Endothelial cell of umbilical vein (primary cell): ENCODE measurements at regions not wholly inside any gene's neighbourhood (a gene's known extent, or its start where the extent isn't known, plus 50 kb on each side); places are given as distances from the start of the nearest gene placed in this dataset.

ENCODE experiments used
- BruUV-seq: library from RNA; stranded (reverse); fragments of 400-500 nt; replicated peaks from 2 replicates; lab custom pipeline; 2021; lab: Mats Ljungman, UMichigan
- CTCF ChIA-PET: fragments of 300-600, 350-600 bp; sonication (Branson Sonifier 250); formaldehyde crosslinking; loops from one replicate; lab custom pipeline; 2021; ENCODE audit warnings: antibody characterized with exemption, inconsistent platforms; lab: Charles Lee
- POLR2A ChIA-PET: fragments of 300-600, 350-600 bp; sonication (Branson Sonifier 250); formaldehyde crosslinking; loops from one replicate; lab custom pipeline; 2021; ENCODE audit warnings: antibody characterized with exemption, inconsistent platforms; lab: Charles Lee
- DNase-seq: peaks from one replicate; pipeline ENCODE4 v3.0.0-alpha.2; 2011; ENCODE audit warnings: low read depth, low spot score
- FAIRE-seq: peaks from 2 replicates; lab custom pipeline; 2011; peaks lifted over from hg19 to GRCh38; lab: Jason Lieb, UNC
- H2AFZ ChIP-seq: 2 replicates; pipeline ENCODE4 v1.6.0; 2012; ENCODE audit warnings: low read depth, low read length, control low read depth, inconsistent platforms
- H3K27ac ChIP-seq: 2 replicates; pipeline ENCODE4 v1.5.1; 2011; ENCODE audit warnings: low read depth, mild to moderate bottlenecking, control low read depth, low read length, moderate library complexity; ENCODE audit not compliant: insufficient read depth
- H3K27me3 ChIP-seq, 2 experiments: 2 replicates each; pipeline versions ENCODE4 v1.6.0 to v1.6.1; 2011; ENCODE audit warnings: low read length in 2 of 2, mixed read lengths in 1 of 2; ENCODE audit not compliant: control insufficient read depth in 2 of 2, insufficient read depth in 2 of 2
- H3K36me3 ChIP-seq, 2 experiments: 2 replicates in 1 of 2; 3 replicates in 1 of 2; pipeline ENCODE4 v1.5.1; 2011; ENCODE audit warnings: low read length in 2 of 2, mild to moderate bottlenecking in 1 of 2, moderate library complexity in 1 of 2; ENCODE audit not compliant: control insufficient read depth in 2 of 2, insufficient read depth in 2 of 2; ENCODE audit errors: extremely low read depth in 1 of 2
- H3K4me1 ChIP-seq: 3 replicates; pipeline ENCODE4 v1.5.1; 2011; ENCODE audit warnings: mild to moderate bottlenecking, low read length; ENCODE audit not compliant: control insufficient read depth, insufficient read depth; ENCODE audit errors: extremely low read depth
- H3K4me2 ChIP-seq: 2 replicates; pipeline ENCODE4 v1.6.1; 2011; ENCODE audit warnings: low read length, control low read depth, mixed read lengths; ENCODE audit not compliant: insufficient read depth
- H3K4me3 ChIP-seq, 3 experiments: fragments of 200-600 bp in 1 of 3; sonication (generic), shearing (Covaris generic) in 1 of 3; replicated peaks in 1 of 3; 2 replicates each; pipeline ENCODE4 v1.5.1; 2011 to 2016; ENCODE audit warnings: control low read depth in 3 of 3, low read length in 3 of 3, mild to moderate bottlenecking in 2 of 3, inconsistent platforms in 1 of 3, low read depth in 1 of 3, moderate library complexity in 1 of 3; ENCODE audit not compliant: insufficient read depth in 1 of 3
- H3K79me2 ChIP-seq: 2 replicates; pipeline ENCODE4 v1.6.0; 2012; ENCODE audit warnings: low read length, inconsistent platforms; ENCODE audit not compliant: control insufficient read depth, insufficient read depth
- H3K9ac ChIP-seq: replicated peaks from 2 replicates; pipeline ENCODE3; 2011; ENCODE audit warnings: low read length, control low read depth; ENCODE audit not compliant: insufficient read depth; ENCODE audit errors: extremely low read depth
- H3K9me1 ChIP-seq: replicated peaks from 3 replicates; pipeline ENCODE4 v1.6.0; 2011; ENCODE audit warnings: mild to moderate bottlenecking, low read length; ENCODE audit not compliant: control insufficient read depth, insufficient read depth; ENCODE audit errors: extremely low read depth
- H3K9me3 ChIP-seq: replicated peaks from 2 replicates; pipeline ENCODE4 v1.5.1; 2012; ENCODE audit warnings: low read length, inconsistent platforms; ENCODE audit not compliant: control insufficient read depth, insufficient read depth
- H4K20me1 ChIP-seq: replicated peaks from 2 replicates; pipeline ENCODE3; 2011; ENCODE audit warnings: mild to moderate bottlenecking, low read length; ENCODE audit not compliant: control insufficient read depth, insufficient read depth; ENCODE audit errors: extremely low read depth
- EZH2 ChIP-seq: IDR thresholded peaks from 2 replicates; pipeline ENCODE4 v1.6.1; 2012; ENCODE audit warnings: borderline replicate concordance, low read depth, mild to moderate bottlenecking, moderate library complexity, low read length, inconsistent platforms; ENCODE audit not compliant: severe bottlenecking
- GATA2 ChIP-seq: IDR thresholded peaks from 2 replicates; pipeline ENCODE4 v1.7.0; 2011; ENCODE audit warnings: low read depth, mild to moderate bottlenecking, moderate library complexity, mixed read lengths, low read length; ENCODE audit not compliant: insufficient read length, insufficient read depth
- JUN ChIP-seq: IDR thresholded peaks from 2 replicates; pipeline ENCODE4 v1.6.1; 2011; ENCODE audit warnings: borderline replicate concordance, low read depth; ENCODE audit not compliant: insufficient read length, insufficient read depth
- MAX ChIP-seq: IDR thresholded peaks from 2 replicates; pipeline ENCODE4 v1.6.1; 2011; ENCODE audit not compliant: insufficient read depth, insufficient read length
- MYC ChIP-seq: IDR thresholded peaks from one replicate; pipeline ENCODE4 v1.6.1; 2011; ENCODE audit warnings: mild to moderate bottlenecking, low read depth, low read length
- POLR2A ChIP-seq: IDR thresholded peaks from 2 replicates; pipeline ENCODE4 v1.6.1; 2012; ENCODE audit warnings: low read depth, mild to moderate bottlenecking, control low read depth, low read length
- POLR2AphosphoS5 ChIP-seq: IDR thresholded peaks from 2 replicates; pipeline ENCODE4 v1.6.1; 2012; ENCODE audit warnings: low read depth, mild to moderate bottlenecking, control low read depth, low read length, moderate library complexity; ENCODE audit not compliant: insufficient read depth
- dilution Hi-C: fragments of 300-500 bp; cut with MboI; formaldehyde crosslinking; loops from one replicate; pipeline ENCODE4 v1.15.0; 2019; ENCODE audit warnings: low sequenced_read_pairs; ENCODE audit not compliant: extremely low pct_ligation_motif_present
- intact Hi-C: fragments of 100-400 bp; cut with micrococcal nuclease; formaldehyde crosslinking; loops from one replicate; pipeline ENCODE4 v1.10.0; 2022
- TF ChIP-seq, protein P1 (sequence below), 2 donors: IDR thresholded peaks; 1 replicate in 1 of 2; 2 replicates in 1 of 2; pipeline ENCODE4 v1.5.1; 2011; ENCODE audit warnings: low read length in 2 of 2, mild to moderate bottlenecking in 2 of 2, moderate library complexity in 2 of 2, control low read depth in 1 of 2, inconsistent platforms in 1 of 2, low read depth in 1 of 2; ENCODE audit not compliant: insufficient read depth in 1 of 2; ENCODE audit errors: extremely low read depth in 1 of 2

DNA sequence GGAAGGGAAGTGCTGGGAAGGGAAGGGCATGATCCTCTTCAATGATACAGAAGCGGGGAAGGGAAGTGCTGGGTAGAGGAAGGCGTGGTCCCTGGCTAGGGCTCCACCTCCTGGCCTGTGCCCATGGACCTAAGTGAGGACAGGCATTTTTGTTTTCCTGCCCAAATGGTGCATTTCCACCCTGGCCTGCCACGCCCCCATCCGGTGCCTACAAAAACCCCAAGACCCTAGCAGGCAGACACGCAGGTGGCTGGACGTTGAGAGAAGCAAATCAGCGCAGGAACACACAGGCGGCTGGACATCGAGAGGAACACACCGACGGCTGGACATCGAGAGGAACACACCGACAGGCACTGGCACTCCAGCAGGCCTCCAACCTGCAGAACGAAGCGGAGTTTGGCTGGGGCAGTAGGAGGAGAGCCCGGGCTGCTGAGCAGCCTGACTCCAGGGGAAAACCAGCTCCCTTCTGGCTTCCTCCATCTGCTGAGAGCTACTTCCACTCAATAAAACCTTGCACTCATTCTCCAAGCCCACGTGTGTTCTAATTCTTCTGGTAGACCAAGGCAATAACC is 628.3 kb downstream of the BUD13 start:
- ChIA-PET CTCF (no interaction called here), POLR2A (no interaction called here)
- Histone ChIP-seq H3K27me3 (no peaks in the 10 kb centered on the region), H3K9ac (no peak overlapping the region), H3K36me3 (no peaks in the 10 kb centered on the region), H4K20me1 (no peaks in the 10 kb centered on the region), H3K4me1 (no peaks in the 10 kb centered on the region), H2AFZ (no peak overlapping the region), H3K79me2 (no peaks in the 10 kb centered on the region), H3K4me2 (no peak overlapping the region), H3K9me1 (no peaks in the 10 kb centered on the region), H3K9me3 (no peaks in the 10 kb centered on the region), H3K4me3 (no peak overlapping the region), H3K27ac (no peak overlapping the region)
- BruUV-seq = no TSS peak
- FAIRE-seq = no peak
- TF ChIP-seq, protein P1, sequence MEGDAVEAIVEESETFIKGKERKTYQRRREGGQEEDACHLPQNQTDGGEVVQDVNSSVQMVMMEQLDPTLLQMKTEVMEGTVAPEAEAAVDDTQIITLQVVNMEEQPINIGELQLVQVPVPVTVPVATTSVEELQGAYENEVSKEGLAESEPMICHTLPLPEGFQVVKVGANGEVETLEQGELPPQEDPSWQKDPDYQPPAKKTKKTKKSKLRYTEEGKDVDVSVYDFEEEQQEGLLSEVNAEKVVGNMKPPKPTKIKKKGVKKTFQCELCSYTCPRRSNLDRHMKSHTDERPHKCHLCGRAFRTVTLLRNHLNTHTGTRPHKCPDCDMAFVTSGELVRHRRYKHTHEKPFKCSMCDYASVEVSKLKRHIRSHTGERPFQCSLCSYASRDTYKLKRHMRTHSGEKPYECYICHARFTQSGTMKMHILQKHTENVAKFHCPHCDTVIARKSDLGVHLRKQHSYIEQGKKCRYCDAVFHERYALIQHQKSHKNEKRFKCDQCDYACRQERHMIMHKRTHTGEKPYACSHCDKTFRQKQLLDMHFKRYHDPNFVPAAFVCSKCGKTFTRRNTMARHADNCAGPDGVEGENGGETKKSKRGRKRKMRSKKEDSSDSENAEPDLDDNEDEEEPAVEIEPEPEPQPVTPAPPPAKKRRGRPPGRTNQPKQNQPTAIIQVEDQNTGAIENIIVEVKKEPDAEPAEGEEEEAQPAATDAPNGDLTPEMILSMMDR (IDR thresholded peaks at IDR 0.05; ENCODE audit: extremely low read depth in 1 of 2, insufficient read depth in 1 of 2, low read depth in 1 of 2, low read length in 2 of 2) = no peak
- no peak for TF ChIP-seq EZH2
- TF ChIP-seq MAX = no peak
- TF ChIP-seq POLR2A = no peak
- TF ChIP-seq MYC = no peak
- no peak for TF ChIP-seq POLR2AphosphoS5
- no peak for TF ChIP-seq GATA2
- no peak for TF ChIP-seq JUN
- dilution Hi-C loops (no loop called here), intact Hi-C loops (no loop called here)
- no peak for DNase-seq
